Lower leg skin (tissue), 4 donors: ENCODE measurements at regions not wholly inside any gene's neighbourhood (a gene's known extent, or its start where the extent isn't known, plus 50 kb on each side); places are given as distances from the start of the nearest gene placed in this dataset.

Source experiments
- DNase-seq, 2 donors: peaks; one replicate each; pipeline ENCODE4 v3.0.0-alpha.2; 2019; ENCODE audit warnings: low spot score in 2 of 2
- H3K4me3 ChIP-seq: fragments of 200-600 bp; sonication (generic); 2 replicates; pipeline ENCODE4 v1.5.1; 2017; ENCODE audit warnings: mild to moderate bottlenecking, low read depth; ENCODE audit not compliant: poor library complexity, severe bottlenecking
- POLR2A ChIP-seq, 2 donors: fragments of 450-650 bp; IDR thresholded peaks; one replicate each; pipeline ENCODE4 v1.6.1; 2016 to 2017; ENCODE audit warnings: antibody characterized with exemption in 2 of 2, mild to moderate bottlenecking in 1 of 2, moderate library complexity in 1 of 2
- WGBS, 2 donors: methylation state at CpG; one replicate each; pipeline ENCODE4 v1.1.5; 2018; 5-methylcytosine and 5-hydroxymethylcytosine counted together
- intact Hi-C: fragments of 100-400 bp; cut with DNase I; formaldehyde crosslinking; loops from one replicate; pipeline ENCODE4 v1.15.0; 2023; ENCODE audit warnings: low total_unique reads
- TF ChIP-seq, protein P1 (sequence below), 3 donors: fragments of 450-650 bp; IDR thresholded peaks; one replicate each; pipeline ENCODE4 v1.5.1; 2016; ENCODE audit warnings: antibody characterized with exemption in 3 of 3, mild to moderate bottlenecking in 3 of 3, moderate library complexity in 2 of 3

DNA sequence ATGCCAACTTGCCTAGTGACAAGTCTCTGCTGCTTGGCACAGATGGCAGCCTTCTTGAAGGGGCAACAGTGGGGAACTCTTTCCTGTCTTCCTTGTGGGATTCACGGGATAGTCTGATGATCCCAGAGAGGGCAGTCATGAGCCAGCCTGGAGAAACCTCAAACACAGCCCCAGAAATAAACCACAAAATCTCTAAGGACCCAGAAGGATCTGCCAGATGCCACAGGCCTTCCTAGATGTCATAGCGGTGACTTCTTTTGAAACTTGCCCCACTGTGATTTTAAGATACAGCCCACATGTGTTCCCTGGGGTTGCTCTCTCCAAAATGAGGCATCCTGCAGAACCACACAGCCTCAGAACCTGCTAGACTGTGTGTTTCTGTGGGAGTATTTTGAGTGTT, 707.6 kb upstream of the TSPY4 start:
- no peak for DNase-seq
- no peak for TF ChIP-seq POLR2A (IDR thresholded peaks at IDR 0.05)
- TF ChIP-seq, protein P1, sequence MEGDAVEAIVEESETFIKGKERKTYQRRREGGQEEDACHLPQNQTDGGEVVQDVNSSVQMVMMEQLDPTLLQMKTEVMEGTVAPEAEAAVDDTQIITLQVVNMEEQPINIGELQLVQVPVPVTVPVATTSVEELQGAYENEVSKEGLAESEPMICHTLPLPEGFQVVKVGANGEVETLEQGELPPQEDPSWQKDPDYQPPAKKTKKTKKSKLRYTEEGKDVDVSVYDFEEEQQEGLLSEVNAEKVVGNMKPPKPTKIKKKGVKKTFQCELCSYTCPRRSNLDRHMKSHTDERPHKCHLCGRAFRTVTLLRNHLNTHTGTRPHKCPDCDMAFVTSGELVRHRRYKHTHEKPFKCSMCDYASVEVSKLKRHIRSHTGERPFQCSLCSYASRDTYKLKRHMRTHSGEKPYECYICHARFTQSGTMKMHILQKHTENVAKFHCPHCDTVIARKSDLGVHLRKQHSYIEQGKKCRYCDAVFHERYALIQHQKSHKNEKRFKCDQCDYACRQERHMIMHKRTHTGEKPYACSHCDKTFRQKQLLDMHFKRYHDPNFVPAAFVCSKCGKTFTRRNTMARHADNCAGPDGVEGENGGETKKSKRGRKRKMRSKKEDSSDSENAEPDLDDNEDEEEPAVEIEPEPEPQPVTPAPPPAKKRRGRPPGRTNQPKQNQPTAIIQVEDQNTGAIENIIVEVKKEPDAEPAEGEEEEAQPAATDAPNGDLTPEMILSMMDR (IDR thresholded peaks at IDR 0.05) = no peak
- H3K4me3 ChIP-seq = no peak overlapping the region
- intact Hi-C loops = no loop called here
- WGBS, 2 donors = 56% methylated on average over 2 of the region's 2 CpGs; no CpG with 5 or more reads in 1 of the 2 donors

DNA sequence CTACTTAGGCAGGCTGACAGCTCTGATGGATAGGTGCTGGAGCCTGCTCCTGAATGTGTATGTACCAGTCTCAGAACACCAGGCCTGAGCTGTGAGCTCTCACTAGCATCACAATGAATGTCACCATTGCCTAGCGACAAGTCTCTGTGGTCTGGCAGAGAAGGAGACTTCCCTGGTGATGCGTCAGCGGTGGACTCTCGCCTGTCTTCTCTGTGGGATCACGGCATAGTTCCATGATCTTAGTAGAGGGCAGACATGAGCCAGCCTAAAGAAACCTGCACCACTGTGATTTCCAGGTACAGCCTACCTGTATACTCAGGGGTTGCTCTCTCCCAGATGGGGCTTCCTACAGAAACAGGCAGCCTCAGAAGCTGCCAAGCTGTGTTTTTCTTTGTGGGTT, 699.2 kb upstream of the TSPY4 start:
- 80% methylated on average over 1 of the region's 5 CpGs; no CpG with 5 or more reads in 1 of the 2 donors for WGBS, 2 donors
- no peak overlapping the region for H3K4me3 ChIP-seq
- intact Hi-C loops = no loop called here
- TF ChIP-seq POLR2A (IDR thresholded peaks at IDR 0.05) = no peak
- TF ChIP-seq, protein P1 (IDR thresholded peaks at IDR 0.05) = no peak
- no peak for DNase-seq

DNA sequence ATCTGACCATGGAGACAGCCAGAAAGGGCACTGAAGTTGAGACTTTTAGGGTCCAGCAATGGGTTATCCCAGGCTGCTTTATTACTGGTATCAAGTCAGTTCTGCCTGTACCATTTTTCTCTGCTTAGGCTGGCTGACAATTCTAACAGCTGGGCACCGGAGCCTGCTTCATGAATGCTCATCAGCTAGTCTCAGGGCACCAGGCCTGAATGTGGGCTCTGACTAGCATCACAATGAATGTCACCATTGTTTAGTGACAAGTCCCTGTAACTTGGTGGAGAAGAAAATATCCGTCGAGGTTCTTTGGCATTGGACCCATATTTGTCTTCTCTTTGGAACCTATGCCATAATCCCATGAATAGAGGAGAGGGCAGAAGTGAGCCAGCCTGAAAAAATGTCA, 692.3 kb upstream of the TSPY4 start:
- DNase-seq = no peak
- 55% methylated on average over 3 of the region's 3 CpGs; no CpG with 5 or more reads in 1 of the 2 donors for WGBS, 2 donors
- intact Hi-C loops = no loop called here
- TF ChIP-seq, protein P1 (IDR thresholded peaks at IDR 0.05) = no peak
- no peak for TF ChIP-seq POLR2A (IDR thresholded peaks at IDR 0.05)
- no peak overlapping the region for H3K4me3 ChIP-seq

DNA sequence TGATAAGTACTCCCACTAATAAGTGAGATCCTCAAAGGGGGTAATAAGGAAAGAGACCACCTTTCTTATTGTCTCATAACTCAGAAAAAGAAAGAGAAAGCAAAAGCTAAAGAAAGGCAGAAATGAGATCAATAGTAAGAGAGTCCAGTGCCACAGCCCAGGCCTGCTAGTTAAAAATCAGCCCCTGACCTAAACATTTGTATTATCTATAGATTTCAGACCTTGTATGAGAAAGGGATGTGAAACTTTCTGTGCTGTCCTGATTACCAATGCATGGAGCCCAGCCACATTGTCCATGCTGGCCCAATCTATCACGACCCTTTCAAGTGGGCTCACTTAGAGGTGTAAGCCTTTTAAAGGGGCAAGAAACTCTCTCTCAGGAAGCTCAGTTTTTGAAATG, 684.8 kb upstream of the TSPY4 start:
- no peak for TF ChIP-seq POLR2A (IDR thresholded peaks at IDR 0.05)
- TF ChIP-seq, protein P1 (IDR thresholded peaks at IDR 0.05) = no peak
- no peak for DNase-seq
- no peak overlapping the region for H3K4me3 ChIP-seq
- 38% methylated on average over 1 of the region's 1 CpG; no CpG with 5 or more reads in 1 of the 2 donors for WGBS, 2 donors
- intact Hi-C loops = no loop called here

DNA sequence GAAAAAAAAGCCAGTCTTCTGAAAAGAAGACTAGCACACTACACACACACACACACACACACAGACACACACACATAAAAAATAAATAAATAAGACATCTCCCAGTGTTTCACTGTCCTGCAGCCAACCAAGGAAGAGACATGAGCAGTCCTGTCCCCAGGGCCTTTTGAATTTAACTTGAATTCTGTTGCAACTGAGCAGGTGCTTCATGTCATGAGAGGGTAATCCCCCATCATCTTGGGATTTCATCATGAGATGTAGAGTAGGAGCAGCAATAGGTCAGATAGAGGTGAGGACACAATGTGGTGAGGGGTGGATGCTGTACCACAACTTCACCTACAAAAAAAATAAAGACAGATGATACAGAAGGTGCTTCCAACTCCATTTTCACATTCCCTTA, 682.2 kb upstream of the TSPY4 start:
- DNase-seq = no peak
- TF ChIP-seq, protein P1 (IDR thresholded peaks at IDR 0.05) = no peak
- no peak for TF ChIP-seq POLR2A (IDR thresholded peaks at IDR 0.05)
- intact Hi-C loops = no loop called here
- H3K4me3 ChIP-seq = no peak overlapping the region

DNA sequence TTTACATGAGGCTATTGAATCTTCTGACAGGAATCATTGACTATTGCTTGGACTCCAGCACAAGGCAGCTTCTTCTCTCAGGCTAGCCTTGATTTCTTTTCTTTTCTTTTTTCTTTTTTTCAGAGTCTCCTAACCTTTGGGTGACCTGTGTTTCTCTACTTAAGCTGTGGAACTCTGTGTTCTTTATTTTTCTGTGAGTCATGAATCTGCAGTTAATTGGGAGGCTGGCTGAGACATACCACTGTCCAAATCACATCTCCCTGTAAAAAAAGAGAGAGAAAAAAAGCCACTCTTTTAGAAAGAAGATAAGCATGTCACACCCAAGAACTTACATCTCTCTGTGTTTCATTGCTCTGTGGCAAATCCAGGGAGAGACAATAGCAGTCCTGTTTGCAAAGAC, 681.2 kb upstream of the TSPY4 start:
- intact Hi-C loops = no loop called here
- no peak for TF ChIP-seq POLR2A (IDR thresholded peaks at IDR 0.05)
- TF ChIP-seq, protein P1 (IDR thresholded peaks at IDR 0.05) = no peak
- no peak overlapping the region for H3K4me3 ChIP-seq
- no peak for DNase-seq
